Karpas-422 (cell line): ENCODE measurements at regions not wholly inside any gene's neighbourhood (a gene's known extent, or its start where the extent isn't known, plus 50 kb on each side); places are given as distances from the start of the nearest gene placed in this dataset.

Source experiments
- DNase-seq: peaks from one replicate; pipeline ENCODE4 v3.0.0-alpha.2; 2015
- H2AFZ ChIP-seq: fragments of 200-600 bp; sonication (generic); 2 replicates; pipeline ENCODE4 v1.6.1; 2014; ENCODE audit warnings: antibody characterized with exemption, low read length, mixed read lengths
- H3K27ac ChIP-seq: fragments of 200-600 bp; sonication (generic); 2 replicates; pipeline ENCODE4 v1.5.1; 2014; ENCODE audit warnings: mild to moderate bottlenecking, low read length, moderate library complexity
- H3K27me3 ChIP-seq: fragments of 200-600 bp; sonication (generic); 2 replicates; pipeline ENCODE4 v1.6.1; 2014; ENCODE audit warnings: low read length, mixed read lengths
- H3K36me3 ChIP-seq: fragments of 200-600 bp; sonication (generic); 2 replicates; pipeline ENCODE4 v1.6.1; 2014; ENCODE audit warnings: low read length, mixed read lengths; ENCODE audit not compliant: insufficient read depth
- H3K4me1 ChIP-seq: fragments of 200-600 bp; sonication (generic); 2 replicates; pipeline ENCODE4 v1.6.1; 2014; ENCODE audit warnings: mild to moderate bottlenecking, low read length, mixed read lengths
- H3K4me2 ChIP-seq: fragments of 200-600 bp; sonication (generic); 2 replicates; pipeline ENCODE4 v1.6.1; 2014; ENCODE audit warnings: low read length, low read depth, mild to moderate bottlenecking; ENCODE audit not compliant: poor library complexity, severe bottlenecking
- H3K4me3 ChIP-seq: fragments of 200-600 bp; sonication (generic); 2 replicates; pipeline ENCODE4 v1.5.1; 2014; ENCODE audit warnings: mild to moderate bottlenecking, antibody characterized with exemption, low read length, mixed read lengths
- H3K79me2 ChIP-seq: fragments of 200-600 bp; sonication (generic); 2 replicates; pipeline ENCODE4 v1.6.1; 2014; ENCODE audit warnings: mild to moderate bottlenecking, low read length, mixed read lengths
- H3K9ac ChIP-seq: fragments of 200-600 bp; sonication (generic); 2 replicates; pipeline ENCODE4 v1.6.0; 2014; ENCODE audit warnings: low read length
- H3K9me2 ChIP-seq: fragments of 200-600 bp; sonication (generic), shearing (Covaris generic); replicated peaks from 2 replicates; pipeline ENCODE4 v1.6.0; 2014; ENCODE audit warnings: mild to moderate bottlenecking, low read length, moderate library complexity; ENCODE audit not compliant: insufficient read depth
- H3K9me3 ChIP-seq: fragments of 300-700, 200-600 bp; sonication (generic); 2 replicates; pipeline ENCODE4 v1.6.1; 2014; ENCODE audit warnings: low read length, mixed read lengths
- H4K20me1 ChIP-seq: fragments of 200-600 bp; sonication (generic); 2 replicates; pipeline ENCODE4 v1.6.1; 2014; ENCODE audit warnings: mild to moderate bottlenecking, antibody characterized with exemption, low read length, low read depth; ENCODE audit not compliant: insufficient read depth

GRCh38 chr3:127393131-127393820 lies 105.4 kb upstream of the PRR20G start:
- no peak for DNase-seq
- Histone ChIP-seq H3K4me3 (no peak overlapping the region), H4K20me1 (no peaks in the 10 kb centered on the region), H3K79me2 (no peaks in the 10 kb centered on the region), H3K4me2 (no peak overlapping the region), H3K9ac (no peak overlapping the region), H3K9me3 (no peaks in the 10 kb centered on the region), H3K4me1 (peaks cover 7% of the 10 kb centered on the region), H2AFZ (no peak overlapping the region), H3K27me3 (no peaks in the 10 kb centered on the region), H3K27ac (no peak overlapping the region), H3K9me2 (no peaks in the 10 kb centered on the region), H3K36me3 (no peaks in the 10 kb centered on the region)

- DNase-seq: peak; percentile 62
- Histone ChIP-seq H3K9me3 (no peaks in the 10 kb centered on the region), H3K27ac (no peak overlapping the region), H3K9me2 (no peaks in the 10 kb centered on the region), H3K9ac (no peak overlapping the region), H4K20me1 (no peaks in the 10 kb centered on the region), H3K27me3 (no peaks in the 10 kb centered on the region), H3K36me3 (no peaks in the 10 kb centered on the region), H3K4me2 (no peak overlapping the region), H3K4me3 (no peak overlapping the region), H2AFZ (no peak overlapping the region), H3K79me2 (no peaks in the 10 kb centered on the region), H3K4me1 (peaks cover 7% of the 10 kb centered on the region)
Measured at GRCh38 chr3:127392156-127392490, 104.3 kb upstream of the PRR20G start.

- Histone ChIP-seq H3K4me2 (no peak overlapping the region), H3K9ac (no peak overlapping the region), H3K9me2 (no peaks in the 10 kb centered on the region), H3K4me3 (no peak overlapping the region), H3K9me3 (no peaks in the 10 kb centered on the region), H2AFZ (no peak overlapping the region), H4K20me1 (no peaks in the 10 kb centered on the region), H3K79me2 (no peaks in the 10 kb centered on the region), H3K4me1 (peaks cover 7% of the 10 kb centered on the region), H3K27me3 (no peaks in the 10 kb centered on the region), H3K27ac (no peak overlapping the region), H3K36me3 (no peaks in the 10 kb centered on the region)
- no peak for DNase-seq
Measured at GRCh38 chr3:127391436-127392155, 103.8 kb upstream of the PRR20G start.

DNA sequence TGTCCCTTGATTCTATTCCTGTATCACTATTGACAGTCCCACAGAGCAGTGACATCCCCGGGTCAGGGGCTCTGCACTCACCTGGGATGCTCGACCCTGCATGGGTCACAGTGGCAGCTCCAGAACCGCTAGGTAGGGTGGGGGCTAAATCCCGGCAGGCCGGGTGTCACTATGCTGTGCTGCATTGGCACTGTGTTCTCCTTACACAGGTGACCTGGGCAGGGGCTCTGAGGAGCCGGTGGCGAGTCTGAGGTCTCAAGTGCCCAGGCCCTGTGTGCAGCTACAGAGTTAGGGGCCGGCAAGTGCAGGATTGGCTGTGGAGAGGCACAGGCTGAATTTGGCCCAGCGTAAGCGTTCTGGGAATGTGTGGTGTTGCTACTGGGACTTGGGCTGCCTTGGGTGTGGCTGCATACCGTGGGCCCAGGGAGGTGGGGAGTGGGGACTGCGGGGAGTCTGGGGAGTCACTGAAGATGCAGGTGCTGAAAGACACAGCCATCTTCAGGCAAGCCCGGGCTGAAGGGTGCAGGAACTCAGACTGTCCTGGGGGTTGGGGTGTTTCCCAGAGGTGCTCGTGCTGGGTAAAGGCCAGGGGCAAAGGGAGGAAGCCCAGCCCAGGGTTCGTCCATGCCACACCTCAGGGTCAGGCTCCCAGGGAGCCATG lies 102.6 kb upstream of the PRR20G start:
- no peak overlapping the region for H3K9ac ChIP-seq
- no peak for DNase-seq
- H3K9me2 ChIP-seq: no peaks in the 10 kb centered on the region
- H3K9me3 ChIP-seq: no peaks in the 10 kb centered on the region
- no peaks in the 10 kb centered on the region for H4K20me1 ChIP-seq
- H3K4me2 ChIP-seq: no peak overlapping the region
- no peak overlapping the region for H3K4me3 ChIP-seq
- H3K36me3 ChIP-seq: no peaks in the 10 kb centered on the region
- H3K27ac ChIP-seq: no peak overlapping the region
- no peaks in the 10 kb centered on the region for H3K27me3 ChIP-seq
- no peak overlapping the region for H2AFZ ChIP-seq
- no peaks in the 10 kb centered on the region for H3K79me2 ChIP-seq
- peaks cover 7% of the 10 kb centered on the region for H3K4me1 ChIP-seq

DNA sequence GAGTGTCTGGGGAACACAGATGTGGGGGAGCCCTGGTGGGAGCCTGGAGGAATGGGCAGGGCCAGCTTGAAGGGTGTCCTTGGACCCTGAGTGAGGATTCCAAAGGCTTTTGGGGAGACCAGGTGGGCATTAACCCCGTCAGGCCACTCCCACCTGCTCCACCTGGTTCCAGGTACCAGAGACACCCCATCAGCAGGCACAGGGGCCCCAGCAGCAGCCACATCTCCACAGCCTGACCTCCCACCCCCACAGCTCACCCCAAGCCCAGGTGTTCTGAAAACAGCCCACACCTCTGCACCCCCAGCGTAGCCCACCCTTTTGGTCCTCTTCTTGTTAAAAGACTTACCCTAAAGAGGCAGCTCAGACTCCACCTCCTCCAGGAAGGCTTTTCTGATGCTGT lies 102.1 kb upstream of the PRR20G start:
- Histone ChIP-seq H3K9ac (no peak overlapping the region), H3K4me3 (no peak overlapping the region), H3K4me2 (no peak overlapping the region), H3K4me1 (peaks cover 7% of the 10 kb centered on the region), H3K27ac (no peak overlapping the region), H3K9me2 (no peaks in the 10 kb centered on the region), H3K79me2 (no peaks in the 10 kb centered on the region), H3K27me3 (no peaks in the 10 kb centered on the region), H4K20me1 (no peaks in the 10 kb centered on the region), H3K36me3 (no peaks in the 10 kb centered on the region), H2AFZ (no peak overlapping the region), H3K9me3 (no peaks in the 10 kb centered on the region)
- DNase-seq: no peak

GRCh38 chr3:127389420-127389819 lies 101.6 kb upstream of the PRR20G start:
- Histone ChIP-seq H3K4me3 (no peak overlapping the region), H3K27ac (no peak overlapping the region), H3K9ac (no peak overlapping the region), H3K9me3 (no peaks in the 10 kb centered on the region), H3K9me2 (no peaks in the 10 kb centered on the region), H3K79me2 (no peaks in the 10 kb centered on the region), H2AFZ (no peak overlapping the region), H3K36me3 (no peaks in the 10 kb centered on the region), H3K4me2 (no peak overlapping the region), H3K27me3 (no peaks in the 10 kb centered on the region), H4K20me1 (no peaks in the 10 kb centered on the region), H3K4me1 (peaks cover 7% of the 10 kb centered on the region)
- no peak for DNase-seq

DNA sequence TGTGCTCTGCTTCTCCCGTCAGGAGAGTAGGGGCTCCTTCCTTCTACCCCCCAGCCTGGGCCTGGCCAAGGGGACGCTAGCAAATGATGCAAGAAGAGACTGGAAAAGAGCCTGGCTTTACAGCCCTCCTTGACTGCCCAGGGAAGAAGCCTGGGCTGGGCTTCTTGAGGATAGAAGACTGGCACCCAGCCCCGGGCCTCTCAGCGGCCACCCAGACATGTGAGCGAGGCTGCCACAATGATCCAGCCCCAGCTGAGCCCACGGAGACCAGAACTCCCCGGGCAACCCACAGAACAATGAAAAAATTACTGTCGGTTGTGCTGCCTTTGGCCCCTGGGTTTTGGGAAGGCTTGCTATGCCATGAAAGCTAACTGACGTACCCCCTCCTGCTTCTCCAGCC lies 100.6 kb upstream of the PRR20G start:
- no peaks in the 10 kb centered on the region for H3K9me3 ChIP-seq
- no peak overlapping the region for H3K4me2 ChIP-seq
- H2AFZ ChIP-seq: no peak overlapping the region
- DNase-seq: no peak
- H3K27me3 ChIP-seq: no peaks in the 10 kb centered on the region
- no peaks in the 10 kb centered on the region for H4K20me1 ChIP-seq
- no peak overlapping the region for H3K27ac ChIP-seq
- H3K4me3 ChIP-seq: no peak overlapping the region
- no peak overlapping the region for H3K9ac ChIP-seq
- H3K79me2 ChIP-seq: no peaks in the 10 kb centered on the region
- H3K4me1 ChIP-seq: peaks cover 7% of the 10 kb centered on the region
- H3K36me3 ChIP-seq: no peaks in the 10 kb centered on the region
- no peaks in the 10 kb centered on the region for H3K9me2 ChIP-seq

DNA sequence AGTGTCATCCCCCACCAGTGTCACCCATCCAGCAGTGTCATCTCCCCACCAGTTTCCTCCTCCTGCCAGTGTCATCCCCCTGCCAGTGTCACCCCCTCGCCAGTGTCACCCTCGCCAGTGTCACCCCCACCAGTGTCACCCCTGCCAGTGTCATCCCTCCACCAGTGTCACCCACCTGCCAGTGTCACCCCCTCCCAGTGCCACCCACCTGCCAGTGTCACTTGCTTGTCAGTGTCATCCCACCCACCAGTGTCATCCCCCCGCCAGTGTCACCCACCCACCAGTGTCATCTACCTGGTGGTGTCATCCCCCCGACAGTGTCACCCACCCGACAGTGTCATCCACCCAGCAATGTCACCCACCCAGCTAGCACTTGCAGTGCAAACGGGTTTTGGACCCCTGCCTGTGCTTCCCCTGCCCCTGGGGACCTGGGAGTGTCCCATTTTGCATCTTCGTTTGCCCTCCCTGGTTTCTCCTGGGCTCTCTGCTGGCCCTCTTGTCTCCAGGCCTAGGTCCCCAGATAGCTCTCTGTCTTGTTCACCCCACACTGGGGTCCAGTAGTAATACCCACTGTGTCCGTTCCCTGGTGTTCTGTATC lies 99.8 kb upstream of the PRR20G start:
- H3K27ac ChIP-seq: no peak overlapping the region
- no peak overlapping the region for H3K4me3 ChIP-seq
- no peaks in the 10 kb centered on the region for H3K27me3 ChIP-seq
- peaks cover 6% of the 10 kb centered on the region for H3K4me1 ChIP-seq
- no peak overlapping the region for H2AFZ ChIP-seq
- no peak for DNase-seq
- no peaks in the 10 kb centered on the region for H3K36me3 ChIP-seq
- no peak overlapping the region for H3K4me2 ChIP-seq
- no peaks in the 10 kb centered on the region for H3K9me2 ChIP-seq
- no peaks in the 10 kb centered on the region for H3K9me3 ChIP-seq
- H3K79me2 ChIP-seq: no peaks in the 10 kb centered on the region
- H4K20me1 ChIP-seq: no peaks in the 10 kb centered on the region
- H3K9ac ChIP-seq: no peak overlapping the region
